ENCODE measurements at regions not wholly inside any gene's neighbourhood (a gene's known extent, or its start where the extent isn't known, plus 50 kb on each side); places are given as distances from the start of the nearest gene placed in this dataset.

DNA sequence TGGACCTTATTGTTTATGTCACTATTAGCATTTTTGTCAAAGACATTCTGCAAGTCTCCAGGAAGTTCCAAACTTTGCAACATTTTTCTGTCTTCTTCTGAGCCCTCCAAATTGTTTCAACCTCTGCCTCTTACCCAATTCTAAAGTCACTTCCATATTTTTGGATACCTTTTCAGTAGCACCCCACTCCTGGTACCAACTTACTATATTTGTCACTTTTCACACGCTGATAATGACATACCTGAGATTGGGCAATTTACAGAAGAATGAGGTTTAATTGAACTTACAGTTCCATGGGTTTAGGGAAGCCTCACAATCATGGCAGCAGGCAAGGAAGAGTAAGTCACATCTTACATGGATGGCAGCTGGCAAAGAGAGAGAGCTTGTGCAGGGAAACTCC, 1206.5 kb upstream of the EPHA6 start:
- Histone ChIP-seq H3K27me3 (ENCODE audit: insufficient read depth, low read length, poor library complexity) (no peaks in the 10 kb centered on the region), H3K4me1 (ENCODE audit: insufficient read depth, low read length) (no peaks in the 10 kb centered on the region), H3K27ac (ENCODE audit: low read length) (no peak overlapping the region), H3K79me2 (ENCODE audit: insufficient read depth, low read length) (no peaks in the 10 kb centered on the region), H3K4me3 (ENCODE audit: low read depth in 1 of 2, low read length in 2 of 2) (no peak overlapping the region), H2AFZ (ENCODE audit: low read depth, low read length) (no peak overlapping the region), H3K9me3 (ENCODE audit: insufficient read depth, low read length, severe bottlenecking) (peaks cover 5% of the 10 kb centered on the region), H3K9ac (ENCODE audit: low read depth, low read length) (no peak overlapping the region), H3K4me2 (ENCODE audit: insufficient read depth, low read length) (no peak overlapping the region), H3K36me3 (ENCODE audit: insufficient read depth, low read length) (no peaks in the 10 kb centered on the region), H4K20me1 (ENCODE audit: insufficient read depth, low read length) (no peaks in the 10 kb centered on the region)
- ATAC-seq (ENCODE audit: insufficient read depth, low read depth) (no peak), DNase-seq (no peak)
- no peak for TF ChIP-seq EZH2 (IDR thresholded peaks at IDR 0.05; ENCODE audit: borderline replicate concordance, low read depth, low read length, severe bottlenecking)
- TF ChIP-seq, protein P1, sequence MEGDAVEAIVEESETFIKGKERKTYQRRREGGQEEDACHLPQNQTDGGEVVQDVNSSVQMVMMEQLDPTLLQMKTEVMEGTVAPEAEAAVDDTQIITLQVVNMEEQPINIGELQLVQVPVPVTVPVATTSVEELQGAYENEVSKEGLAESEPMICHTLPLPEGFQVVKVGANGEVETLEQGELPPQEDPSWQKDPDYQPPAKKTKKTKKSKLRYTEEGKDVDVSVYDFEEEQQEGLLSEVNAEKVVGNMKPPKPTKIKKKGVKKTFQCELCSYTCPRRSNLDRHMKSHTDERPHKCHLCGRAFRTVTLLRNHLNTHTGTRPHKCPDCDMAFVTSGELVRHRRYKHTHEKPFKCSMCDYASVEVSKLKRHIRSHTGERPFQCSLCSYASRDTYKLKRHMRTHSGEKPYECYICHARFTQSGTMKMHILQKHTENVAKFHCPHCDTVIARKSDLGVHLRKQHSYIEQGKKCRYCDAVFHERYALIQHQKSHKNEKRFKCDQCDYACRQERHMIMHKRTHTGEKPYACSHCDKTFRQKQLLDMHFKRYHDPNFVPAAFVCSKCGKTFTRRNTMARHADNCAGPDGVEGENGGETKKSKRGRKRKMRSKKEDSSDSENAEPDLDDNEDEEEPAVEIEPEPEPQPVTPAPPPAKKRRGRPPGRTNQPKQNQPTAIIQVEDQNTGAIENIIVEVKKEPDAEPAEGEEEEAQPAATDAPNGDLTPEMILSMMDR (IDR thresholded peaks at IDR 0.05; ENCODE audit: borderline replicate concordance, extremely low read depth, low read length, poor library complexity, severe bottlenecking): no peak

DNA sequence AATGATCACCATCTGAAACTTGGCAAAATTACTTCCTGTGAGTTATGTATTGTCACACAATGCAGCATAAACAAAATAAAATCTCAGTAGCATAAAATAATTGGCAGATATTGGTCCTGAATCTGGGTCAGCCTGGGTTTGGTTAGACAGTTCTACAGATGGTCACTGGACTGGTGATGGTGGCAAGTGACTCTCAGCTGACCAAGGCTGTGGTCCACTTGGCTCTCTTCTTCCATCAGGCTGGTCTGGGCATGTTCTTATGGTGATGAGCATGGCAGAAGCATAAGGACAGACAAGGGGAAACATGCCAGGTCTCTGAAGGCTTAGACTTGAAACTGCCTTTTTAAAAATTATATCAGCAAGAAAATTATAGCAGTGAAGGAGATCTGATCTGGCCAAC, 1205.0 kb upstream of the EPHA6 start:
- Histone ChIP-seq H3K4me3 (ENCODE audit: low read depth in 1 of 2, low read length in 2 of 2) (no peak overlapping the region), H2AFZ (ENCODE audit: low read depth, low read length) (no peak overlapping the region), H3K79me2 (ENCODE audit: insufficient read depth, low read length) (no peaks in the 10 kb centered on the region), H4K20me1 (ENCODE audit: insufficient read depth, low read length) (no peaks in the 10 kb centered on the region), H3K27me3 (ENCODE audit: insufficient read depth, low read length, poor library complexity) (no peaks in the 10 kb centered on the region), H3K4me2 (ENCODE audit: insufficient read depth, low read length) (no peak overlapping the region), H3K27ac (ENCODE audit: low read length) (no peak overlapping the region), H3K36me3 (ENCODE audit: insufficient read depth, low read length) (no peaks in the 10 kb centered on the region), H3K9ac (ENCODE audit: low read depth, low read length) (no peak overlapping the region), H3K4me1 (ENCODE audit: insufficient read depth, low read length) (no peaks in the 10 kb centered on the region), H3K9me3 (ENCODE audit: insufficient read depth, low read length, severe bottlenecking) (peaks cover 5% of the 10 kb centered on the region)
- ATAC-seq (ENCODE audit: insufficient read depth, low read depth): no peak
- no peak for DNase-seq
- no peak for TF ChIP-seq EZH2 (IDR thresholded peaks at IDR 0.05; ENCODE audit: borderline replicate concordance, low read depth, low read length, severe bottlenecking)
- TF ChIP-seq, protein P1 (IDR thresholded peaks at IDR 0.05; ENCODE audit: borderline replicate concordance, extremely low read depth, low read length, poor library complexity, severe bottlenecking): no peak

DNA sequence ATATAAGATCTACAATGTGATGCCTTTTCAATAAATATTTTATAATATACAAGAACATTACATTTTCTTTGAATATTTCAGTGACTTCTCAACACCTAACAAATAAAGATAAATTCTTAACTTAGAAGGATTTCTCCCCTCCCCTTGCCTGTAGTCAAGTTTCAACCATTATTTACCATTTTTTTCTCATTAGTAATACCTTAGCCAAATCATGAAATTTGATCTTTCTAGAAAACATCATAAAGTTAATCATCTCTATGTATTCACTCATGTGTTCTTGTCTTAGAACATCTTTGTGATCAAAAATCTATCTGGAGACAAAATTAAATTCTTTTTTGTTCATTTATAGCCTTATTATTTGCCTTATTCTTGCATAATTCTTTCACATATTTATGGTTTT, 1201.8 kb upstream of the EPHA6 start:
- DNase-seq (no peak), ATAC-seq (ENCODE audit: insufficient read depth, low read depth) (no peak)
- H3K27me3 ChIP-seq (ENCODE audit: insufficient read depth, low read length, poor library complexity): no peaks in the 10 kb centered on the region
- H3K36me3 ChIP-seq (ENCODE audit: insufficient read depth, low read length): no peaks in the 10 kb centered on the region
- no peak overlapping the region for H3K9ac ChIP-seq (ENCODE audit: low read depth, low read length)
- H3K27ac ChIP-seq (ENCODE audit: low read length): no peak overlapping the region
- no peak overlapping the region for H2AFZ ChIP-seq (ENCODE audit: low read depth, low read length)
- H3K79me2 ChIP-seq (ENCODE audit: insufficient read depth, low read length): no peaks in the 10 kb centered on the region
- no peaks in the 10 kb centered on the region for H3K4me1 ChIP-seq (ENCODE audit: insufficient read depth, low read length)
- no peaks in the 10 kb centered on the region for H3K9me3 ChIP-seq (ENCODE audit: insufficient read depth, low read length, severe bottlenecking)
- no peak for TF ChIP-seq EZH2 (IDR thresholded peaks at IDR 0.05; ENCODE audit: borderline replicate concordance, low read depth, low read length, severe bottlenecking)
- TF ChIP-seq, protein P1 (IDR thresholded peaks at IDR 0.05; ENCODE audit: borderline replicate concordance, extremely low read depth, low read length, poor library complexity, severe bottlenecking): no peak
- no peak overlapping the region for H3K4me2 ChIP-seq (ENCODE audit: insufficient read depth, low read length)
- no peaks in the 10 kb centered on the region for H4K20me1 ChIP-seq (ENCODE audit: insufficient read depth, low read length)
- H3K4me3 ChIP-seq (ENCODE audit: low read depth in 1 of 2, low read length in 2 of 2): no peak overlapping the region

DNA sequence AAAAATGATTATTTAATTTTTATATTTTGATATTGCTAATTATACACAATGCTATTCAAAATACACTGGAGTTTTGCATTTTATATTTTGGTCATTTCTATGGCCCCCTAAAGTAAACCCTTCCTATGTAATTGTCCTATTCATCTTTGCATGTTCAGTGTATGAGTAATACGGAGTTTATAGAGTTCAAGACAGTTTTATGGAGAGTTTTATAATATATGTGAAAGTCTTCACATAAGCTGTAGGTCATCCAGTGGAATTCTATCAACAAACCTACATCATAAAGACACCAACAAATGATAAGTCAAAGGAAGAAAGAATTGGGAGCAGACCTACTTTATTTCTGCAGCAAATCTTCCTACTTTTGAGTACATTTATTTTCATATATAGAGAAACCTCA, 1200.4 kb upstream of the EPHA6 start:
- H3K4me2 ChIP-seq (ENCODE audit: insufficient read depth, low read length): no peak overlapping the region
- H2AFZ ChIP-seq (ENCODE audit: low read depth, low read length): no peak overlapping the region
- H4K20me1 ChIP-seq (ENCODE audit: insufficient read depth, low read length): no peaks in the 10 kb centered on the region
- DNase-seq (no peak), ATAC-seq (ENCODE audit: insufficient read depth, low read depth) (no peak)
- H3K9me3 ChIP-seq (ENCODE audit: insufficient read depth, low read length, severe bottlenecking): no peaks in the 10 kb centered on the region
- no peak overlapping the region for H3K4me3 ChIP-seq (ENCODE audit: low read depth in 1 of 2, low read length in 2 of 2)
- H3K27ac ChIP-seq (ENCODE audit: low read length): no peak overlapping the region
- no peaks in the 10 kb centered on the region for H3K36me3 ChIP-seq (ENCODE audit: insufficient read depth, low read length)
- TF ChIP-seq, protein P1 (IDR thresholded peaks at IDR 0.05; ENCODE audit: borderline replicate concordance, extremely low read depth, low read length, poor library complexity, severe bottlenecking): no peak
- TF ChIP-seq EZH2 (IDR thresholded peaks at IDR 0.05; ENCODE audit: borderline replicate concordance, low read depth, low read length, severe bottlenecking): no peak
- H3K9ac ChIP-seq (ENCODE audit: low read depth, low read length): no peak overlapping the region
- H3K79me2 ChIP-seq (ENCODE audit: insufficient read depth, low read length): no peaks in the 10 kb centered on the region
- no peaks in the 10 kb centered on the region for H3K27me3 ChIP-seq (ENCODE audit: insufficient read depth, low read length, poor library complexity)
- H3K4me1 ChIP-seq (ENCODE audit: insufficient read depth, low read length): no peaks in the 10 kb centered on the region

All from DND-41 (cell line).